Psoas muscle (tissue), 7 donors: ENCODE measurements at regions not wholly inside any gene's neighbourhood (a gene's known extent, or its start where the extent isn't known, plus 50 kb on each side); places are given as distances from the start of the nearest gene placed in this dataset.

Experiments used
- ATAC-seq, 4 donors: fragments of 200-7000 bp; cut with Tn5 transposase; one replicate each; pipeline ENCODE4 v1.9.1; 2020; ENCODE audit warnings: moderate library complexity in 3 of 4, mild to moderate bottlenecking in 2 of 4
- DNase-seq, 2 donors: peaks; one replicate each; pipeline ENCODE4 v3.0.0-alpha.2; 2020
- H3K27ac ChIP-seq: fragments of 200-600 bp; one replicate; pipeline ENCODE4 v1.8.0; 2022
- H3K27me3 ChIP-seq, 3 donors: fragments of 200-600 bp in 1 of 3; one replicate each; pipeline versions ENCODE4 v1.6.1 to v1.8.0; 2013 to 2022; ENCODE audit warnings: low read length in 2 of 3, mild to moderate bottlenecking in 2 of 3, moderate library complexity in 1 of 3; ENCODE audit not compliant: insufficient read depth in 3 of 3
- H3K36me3 ChIP-seq, 2 donors: fragments of 200-600 bp in 1 of 2; one replicate each; pipeline versions ENCODE4 v1.6.1 to v1.8.0; 2013 to 2022; ENCODE audit warnings: low read depth in 1 of 2, mild to moderate bottlenecking in 1 of 2, moderate library complexity in 1 of 2; ENCODE audit not compliant: insufficient read depth in 1 of 2
- H3K4me1 ChIP-seq: fragments of 200-600 bp; one replicate; pipeline ENCODE4 v1.8.0; 2022
- H3K4me3 ChIP-seq: fragments of 200-600 bp; one replicate; pipeline ENCODE4 v1.8.0; 2022; ENCODE audit warnings: mild to moderate bottlenecking
- H3K9me3 ChIP-seq: fragments of 200-600 bp; one replicate; pipeline ENCODE4 v1.8.0; 2022
- CTCF ChIP-seq: fragments of 200-600 bp; IDR thresholded peaks from one replicate; pipeline ENCODE4 v1.8.0; 2022; ENCODE audit warnings: antibody characterized with exemption
- WGBS, 3 donors: extraction: QIAGEN DNeasy Blood & Tissue Kit; methylation state at CpG; one replicate each; pipeline versions ENCODE4 v1.1.6 to v1.1.7; 2013; 5-methylcytosine and 5-hydroxymethylcytosine counted together
- intact Hi-C, 2 donors: fragments of 100-400 bp; cut with DNase I; formaldehyde crosslinking; loops; one replicate each; pipeline versions ENCODE4 v1.11.0 to v1.14.2; 2022
- donor health status: healthy with polysubstance abuse.
- donor health status: DM: no; HTN: no; CAD: no; lungs with moderate emphysema.
- donor health status: Bipolar disorder and iron deficiency.
- donor health status: healthy.
- donor health status: DM: yes; HTN: yes; CAD: no.
- donor health status: DM: no; HTN: no; CAD: no.
- donor health status: DM: yes; HTN: yes; CAD: no.

GRCh38 chr5:67409126-67409777 is 212.7 kb upstream of the CD180 start:
- H3K4me1 ChIP-seq: peaks cover 4% of the 10 kb centered on the region
- no peak overlapping the region for H3K27ac ChIP-seq
- 62 to 78% (median 63%) methylated on average over 4 of the region's 4 CpGs for WGBS, 3 donors
- intact Hi-C loops: no loop called here
- H3K36me3 ChIP-seq: no peaks in the 10 kb centered on the region
- H3K4me3 ChIP-seq: no peak overlapping the region
- H3K27me3 ChIP-seq: no peaks in the 10 kb centered on the region
- H3K9me3 ChIP-seq: no peaks in the 10 kb centered on the region
- no peak for DNase-seq
- ATAC-seq: no peak
- no peak for TF ChIP-seq CTCF

- no peak for TF ChIP-seq CTCF
- no peak for ATAC-seq
- Histone ChIP-seq H3K4me3 (no peak overlapping the region), H3K36me3 (no peaks in the 10 kb centered on the region), H3K9me3 (no peaks in the 10 kb centered on the region), H3K27ac (no peak overlapping the region), H3K27me3 (no peaks in the 10 kb centered on the region), H3K4me1 (peaks cover 4% of the 10 kb centered on the region)
- intact Hi-C loops: no loop called here
- DNase-seq: no peak
- WGBS, 3 donors: 45 to 71% (median 48%) methylated on average over 2 of the region's 2 CpGs
These were observed 211.4 kb upstream of the CD180 start for GRCh38 chr5:67407979-67408378.

- intact Hi-C loops: no loop called here
- no peak overlapping the region for H3K27ac ChIP-seq
- ATAC-seq (no peak), DNase-seq (no peak)
- peaks cover under 1% of the 10 kb centered on the region for H3K4me1 ChIP-seq
- no peak overlapping the region for H3K4me3 ChIP-seq
- no peak for TF ChIP-seq CTCF
- H3K36me3 ChIP-seq: no peaks in the 10 kb centered on the region
- H3K27me3 ChIP-seq: no peaks in the 10 kb centered on the region
- 90 to 91% (median 91%) methylated on average over 3 of the region's 3 CpGs for WGBS, 3 donors
- no peaks in the 10 kb centered on the region for H3K9me3 ChIP-seq
These were observed 209.2 kb upstream of the CD180 start for GRCh38 chr5:67405755-67406154.

GRCh38 chr5:67405101-67405364 is 208.4 kb upstream of the CD180 start:
- Histone ChIP-seq H3K4me1 (peaks cover 7% of the 10 kb centered on the region), H3K27me3 (no peaks in the 10 kb centered on the region), H3K36me3 (no peaks in the 10 kb centered on the region), H3K9me3 (no peaks in the 10 kb centered on the region), H3K4me3 (no peak overlapping the region), H3K27ac (no peak overlapping the region)
- no peak for ATAC-seq
- no peak for TF ChIP-seq CTCF
- 73 to 91% (median 74%) methylated on average over 3 of the region's 3 CpGs for WGBS, 3 donors
- DNase-seq: no peak
- intact Hi-C loops: no loop called here
